Activated naive CD8-positive, alpha-beta T cell treated with anti-CD3 and anti-CD28 coated beads for 36 hours (primary cell): ENCODE measurements at regions not wholly inside any gene's neighbourhood (a gene's known extent, or its start where the extent isn't known, plus 50 kb on each side); places are given as distances from the start of the nearest gene placed in this dataset.
"Not testable (repeated sequence)": the region's sequence is repeated elsewhere in the genome, so short reads cannot be mapped to it uniquely, and the experiment has no call there.

ENCODE experiments used
- DNase-seq: peaks from one replicate; pipeline ENCODE4 v3.0.0; 2021
- H3K27ac Mint-ChIP-seq: one replicate; pipeline ENCODE4 v1.8.0; 2022; ENCODE audit warnings: mild to moderate bottlenecking, moderate library complexity, mixed read lengths
- H3K27me3 Mint-ChIP-seq: one replicate; pipeline ENCODE4 v1.8.0; 2022; ENCODE audit warnings: mild to moderate bottlenecking, mixed read lengths
- H3K36me3 Mint-ChIP-seq: one replicate; pipeline ENCODE4 v1.8.0; 2021; ENCODE audit warnings: mild to moderate bottlenecking, mixed read lengths
- H3K4me1 Mint-ChIP-seq: one replicate; pipeline ENCODE4 v1.8.0; 2021; ENCODE audit warnings: mixed read lengths
- H3K4me3 Mint-ChIP-seq: one replicate; pipeline ENCODE4 v1.8.0; 2022; ENCODE audit warnings: mild to moderate bottlenecking, moderate library complexity, mixed read lengths
- H3K9me3 Mint-ChIP-seq: one replicate; pipeline ENCODE4 v1.8.0; 2022; ENCODE audit warnings: mixed read lengths

DNA sequence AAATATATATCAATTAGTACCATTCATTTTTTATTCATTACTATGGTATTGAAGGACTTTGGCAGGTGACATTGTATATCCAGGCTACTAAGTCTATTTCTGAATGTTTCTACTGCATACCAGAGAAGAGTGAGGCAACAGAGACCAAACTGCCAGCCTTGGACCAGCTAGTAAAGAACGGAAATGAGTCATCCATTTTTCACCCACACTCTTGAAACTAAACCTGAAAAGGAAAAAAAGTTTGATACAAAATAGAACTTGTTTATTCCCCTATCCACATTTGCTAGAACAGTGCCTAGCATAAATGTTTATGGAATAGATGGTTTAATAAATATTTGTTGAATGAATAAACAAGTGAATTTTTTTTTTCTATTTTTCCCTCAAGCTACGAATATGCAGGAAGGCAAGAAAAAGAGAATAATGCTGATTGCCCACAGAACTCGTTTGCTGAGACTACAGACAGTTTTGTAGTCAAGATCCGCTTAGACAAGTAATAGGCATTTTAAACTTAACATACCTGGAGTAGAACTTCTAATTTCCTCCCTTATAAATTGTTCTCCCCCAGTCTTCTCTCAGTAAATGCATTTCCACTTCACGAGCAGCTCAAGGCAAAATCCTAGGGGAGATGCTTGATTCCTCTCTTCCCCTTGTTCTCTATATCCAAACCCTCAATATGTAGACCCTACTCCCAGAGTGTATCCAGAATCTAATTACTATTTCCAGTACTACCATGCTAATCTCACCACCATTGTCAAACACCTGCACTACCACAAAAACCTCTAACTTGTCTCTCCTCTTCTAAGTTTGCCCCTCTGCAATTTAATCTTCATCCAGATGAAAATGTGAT lies 146.2 kb upstream of the RASA1 start:
- Mint-ChIP-seq H3K27ac (peak overlapping the region; percentile 86), H3K27me3 (no peaks in the 10 kb centered on the region), H3K4me1 (peaks cover 60% of the 10 kb centered on the region), H3K4me3 (peak overlapping the region; percentile 51), H3K9me3 (no peaks in the 10 kb centered on the region), H3K36me3 (peaks cover 3% of the 10 kb centered on the region)
- peak; percentile 31 for DNase-seq

DNA sequence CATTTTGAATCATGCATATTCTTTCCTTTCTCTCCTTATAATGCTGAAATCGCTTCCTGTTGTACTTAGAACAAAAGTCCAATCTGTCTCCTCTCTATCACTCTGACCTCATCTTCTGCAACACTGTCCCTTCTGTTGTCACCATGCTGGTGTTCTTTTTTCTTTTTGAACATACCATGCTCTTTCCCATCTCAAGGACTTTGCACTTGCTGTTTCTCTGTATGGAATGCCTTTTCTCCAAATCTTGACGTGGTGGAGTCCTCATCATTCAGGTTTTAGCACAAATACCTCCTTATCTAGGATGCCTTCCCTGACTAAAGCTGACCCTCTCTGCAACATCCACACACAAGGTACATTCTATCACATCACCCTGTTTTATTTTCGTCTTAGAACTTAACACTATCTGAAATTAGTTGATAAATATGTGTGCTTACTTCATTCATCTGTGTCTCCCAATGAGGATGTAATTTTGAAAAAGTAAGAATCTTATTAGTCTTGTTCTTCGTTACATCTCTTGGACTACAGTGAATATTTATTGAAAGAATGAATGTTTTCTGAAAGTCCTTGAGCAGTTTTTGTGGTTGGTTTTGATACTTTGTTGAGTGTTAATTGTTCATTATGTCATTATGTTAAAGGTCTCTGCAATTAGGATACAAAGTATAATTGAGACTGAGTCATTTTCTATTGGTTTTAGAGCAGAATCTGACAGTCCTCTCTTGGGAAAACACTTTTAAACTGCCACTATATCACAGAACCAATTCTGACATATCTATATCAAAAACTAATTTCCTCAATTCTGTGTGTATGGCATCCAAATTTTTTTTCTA lies 145.3 kb upstream of the RASA1 start:
- peaks cover 61% of the 10 kb centered on the region for H3K4me1 Mint-ChIP-seq
- peak overlapping the region; percentile 51 for H3K4me3 Mint-ChIP-seq

DNA sequence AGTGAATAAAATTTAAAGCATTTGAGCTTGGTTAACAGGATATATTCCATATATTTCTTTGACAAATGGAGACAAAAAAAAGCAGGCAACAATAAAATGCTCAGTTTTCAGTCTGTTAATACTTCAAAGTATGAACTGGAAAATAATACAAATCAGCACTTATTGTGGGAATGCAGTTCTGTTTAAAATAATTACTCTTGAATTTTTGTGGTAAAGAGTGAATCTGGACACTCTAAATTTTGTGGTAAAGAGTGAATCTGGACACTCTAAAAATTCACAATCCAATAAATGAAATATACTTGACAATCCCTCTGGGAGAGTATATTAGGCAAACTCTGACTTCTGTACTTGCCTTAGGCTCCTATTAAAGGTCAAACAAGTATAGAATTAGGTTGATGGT lies 141.9 kb upstream of the RASA1 start:
- Mint-ChIP-seq H3K4me3 (no peak overlapping the region), H3K27me3 (no peaks in the 10 kb centered on the region), H3K27ac (no peak overlapping the region), H3K4me1 (peaks cover 55% of the 10 kb centered on the region), H3K9me3 (no peaks in the 10 kb centered on the region), H3K36me3 (peaks cover 2% of the 10 kb centered on the region)
- no peak for DNase-seq

More for the DNA sequence above, 145.3 kb upstream of the RASA1 start:
- DNase-seq: no peak
- H3K27me3 Mint-ChIP-seq: no peaks in the 10 kb centered on the region
- H3K27ac Mint-ChIP-seq: peak overlapping the region; percentile 86
- no peaks in the 10 kb centered on the region for H3K9me3 Mint-ChIP-seq
- H3K36me3 Mint-ChIP-seq: peaks cover 5% of the 10 kb centered on the region

DNA sequence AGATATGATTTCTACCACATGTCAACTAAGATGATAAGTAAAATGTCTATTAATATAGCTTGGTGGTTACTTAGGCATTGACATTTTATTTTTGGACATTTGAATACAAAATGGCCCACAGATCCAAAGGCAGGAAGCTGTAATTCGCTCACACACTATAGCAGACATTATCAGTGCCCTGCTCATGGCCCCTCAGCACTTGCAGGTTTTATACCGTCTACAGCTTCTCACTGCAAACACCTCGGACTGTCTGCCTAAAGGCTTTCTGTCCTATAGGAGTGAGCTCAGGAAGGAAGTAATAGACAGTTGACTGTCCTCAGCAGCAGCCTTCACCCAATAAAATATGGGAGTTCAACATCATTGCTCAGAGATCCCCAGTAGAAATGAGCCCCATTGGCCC lies 140.8 kb upstream of the RASA1 start:
- peaks cover 47% of the 10 kb centered on the region for H3K4me1 Mint-ChIP-seq
- peaks cover 2% of the 10 kb centered on the region for H3K36me3 Mint-ChIP-seq
- H3K4me3 Mint-ChIP-seq: no peak overlapping the region
- H3K9me3 Mint-ChIP-seq: no peaks in the 10 kb centered on the region
- peak overlapping the region; percentile 77 for H3K27ac Mint-ChIP-seq
- DNase-seq: no peak
- H3K27me3 Mint-ChIP-seq: no peaks in the 10 kb centered on the region

DNA sequence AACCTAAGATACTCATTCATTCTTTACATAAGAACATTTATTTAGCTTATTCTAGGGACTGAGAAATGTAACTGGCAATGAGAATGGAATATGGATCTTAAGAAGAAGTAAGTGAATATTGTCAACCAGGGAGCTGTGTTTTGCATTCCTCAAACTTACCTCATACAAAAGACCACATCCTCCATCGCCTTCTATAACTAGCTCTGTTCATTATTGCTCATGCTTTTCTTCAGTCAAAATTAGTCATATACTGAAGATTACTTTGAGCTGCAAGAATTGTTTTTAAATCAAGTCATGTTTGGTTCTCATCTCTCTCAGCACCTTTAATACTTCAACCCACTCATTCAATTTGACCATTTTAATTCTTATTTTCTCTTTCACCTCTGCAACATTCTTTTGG lies 140.3 kb upstream of the RASA1 start:
- Mint-ChIP-seq H3K4me1 (peaks cover 41% of the 10 kb centered on the region), H3K27ac (peak overlapping the region; percentile 77), H3K27me3 (no peaks in the 10 kb centered on the region), H3K9me3 (no peaks in the 10 kb centered on the region), H3K4me3 (peak overlapping the region; percentile 5), H3K36me3 (peaks cover 2% of the 10 kb centered on the region)
- no peak for DNase-seq

DNA sequence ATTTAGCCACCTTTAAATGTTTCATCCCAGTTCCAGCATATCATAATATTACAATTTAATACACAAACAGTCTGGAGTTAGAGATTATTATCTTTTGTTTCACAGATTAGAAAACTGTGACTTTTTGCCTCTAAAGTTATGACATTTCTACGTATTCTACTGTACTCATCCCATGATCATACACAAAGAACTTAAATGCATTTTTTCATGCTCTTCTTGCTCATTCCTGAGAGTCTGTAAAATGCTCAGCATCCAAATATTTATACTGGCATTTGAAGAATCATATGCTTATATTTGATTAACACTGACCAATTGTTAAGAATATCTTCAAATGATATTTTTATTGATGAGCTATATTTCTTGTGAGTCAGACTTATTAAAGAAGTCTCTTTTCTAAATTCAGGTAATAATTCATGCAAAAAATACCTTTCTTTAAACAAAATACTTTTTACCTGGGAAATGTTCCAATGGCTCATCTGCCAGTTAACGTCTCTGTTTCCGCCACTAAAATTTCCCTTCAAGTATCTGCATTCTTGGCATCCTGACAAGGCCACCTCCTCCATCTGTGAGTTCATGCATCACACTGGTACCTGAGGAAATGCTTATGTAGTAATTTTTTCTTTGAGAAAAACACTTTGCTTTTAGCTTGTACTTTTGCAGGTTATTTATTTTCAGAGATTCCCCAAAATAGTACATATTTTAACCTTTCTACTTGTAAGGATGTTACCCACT lies 139.6 kb upstream of the RASA1 start:
- Mint-ChIP-seq H3K9me3 (no peaks in the 10 kb centered on the region), H3K27ac (peak overlapping the region; percentile 77), H3K27me3 (no peaks in the 10 kb centered on the region), H3K36me3 (peaks cover 2% of the 10 kb centered on the region), H3K4me1 (peaks cover 34% of the 10 kb centered on the region), H3K4me3 (peak overlapping the region; percentile 18)
- DNase-seq: no peak

DNA sequence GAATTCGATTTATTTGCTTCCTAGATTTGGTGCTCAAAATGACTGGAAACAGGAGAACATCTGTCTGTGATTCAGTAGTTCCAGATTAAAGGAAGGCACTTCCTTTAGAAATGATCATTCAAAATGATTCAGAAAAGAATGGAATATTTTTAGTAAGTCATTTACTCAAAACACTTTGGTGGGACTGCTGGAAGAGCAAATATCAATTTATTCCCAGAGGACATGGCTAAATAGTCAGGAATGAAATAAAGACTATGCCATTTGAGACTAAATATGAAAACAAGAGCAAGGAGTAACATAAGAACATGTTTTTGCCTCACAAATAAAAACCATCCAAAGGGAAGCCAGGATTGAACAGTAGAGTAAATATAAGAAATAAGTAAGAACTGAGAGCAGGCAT lies 138.6 kb upstream of the RASA1 start:
- H3K4me3 Mint-ChIP-seq: no peak overlapping the region
- peak overlapping the region; percentile 10 for H3K27ac Mint-ChIP-seq
- H3K4me1 Mint-ChIP-seq: peaks cover 28% of the 10 kb centered on the region
- no peak for DNase-seq
- H3K36me3 Mint-ChIP-seq: peaks cover 2% of the 10 kb centered on the region
- no peaks in the 10 kb centered on the region for H3K9me3 Mint-ChIP-seq
- no peaks in the 10 kb centered on the region for H3K27me3 Mint-ChIP-seq

DNA sequence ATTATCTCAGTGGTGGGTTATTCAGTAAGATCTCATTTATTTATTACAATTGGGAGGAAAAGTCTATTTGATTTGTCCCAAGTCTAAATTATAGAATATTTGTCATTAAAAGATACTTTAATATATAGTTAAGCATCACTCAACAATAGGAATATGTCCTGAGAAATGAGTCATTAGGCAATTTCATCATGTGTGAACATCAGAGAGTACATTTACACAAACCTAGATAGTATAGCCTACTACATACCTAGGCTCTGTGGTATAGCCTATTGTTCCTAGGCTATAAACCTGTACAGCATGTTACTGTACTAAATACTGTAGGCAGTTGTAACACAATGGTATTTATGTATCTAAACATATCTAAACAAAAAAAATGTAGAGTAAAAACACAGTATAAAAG lies 135.0 kb upstream of the RASA1 start:
- H3K27ac Mint-ChIP-seq: no peak overlapping the region
- H3K36me3 Mint-ChIP-seq: no peaks in the 10 kb centered on the region
- H3K4me3 Mint-ChIP-seq: no peak overlapping the region
- no peaks in the 10 kb centered on the region for H3K9me3 Mint-ChIP-seq
- no peak for DNase-seq
- no peaks in the 10 kb centered on the region for H3K27me3 Mint-ChIP-seq
- H3K4me1 Mint-ChIP-seq: peaks cover 24% of the 10 kb centered on the region

DNA sequence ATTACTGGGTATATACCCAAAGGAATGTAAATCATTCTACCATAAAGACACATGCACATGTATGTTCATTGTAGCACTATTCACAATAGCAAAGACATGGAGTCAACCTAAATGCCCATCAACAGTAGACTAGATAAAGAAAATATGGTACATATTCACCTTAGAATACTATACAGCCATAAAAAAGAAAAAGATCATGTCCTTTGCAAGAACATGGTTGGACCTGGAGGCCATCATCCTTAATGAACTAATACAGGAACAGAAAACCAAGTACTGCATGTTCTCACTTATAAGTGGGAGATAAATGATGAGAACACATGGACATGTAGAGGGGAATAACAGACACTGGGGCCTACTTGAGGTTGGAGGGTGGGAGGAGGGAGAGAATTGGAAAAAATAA lies 133.2 kb upstream of the RASA1 start:
- H3K4me3 Mint-ChIP-seq, H3K27me3 Mint-ChIP-seq, H3K4me1 Mint-ChIP-seq, DNase-seq, H3K9me3 Mint-ChIP-seq, H3K36me3 Mint-ChIP-seq, H3K27ac Mint-ChIP-seq: not testable (repeated sequence)

DNA sequence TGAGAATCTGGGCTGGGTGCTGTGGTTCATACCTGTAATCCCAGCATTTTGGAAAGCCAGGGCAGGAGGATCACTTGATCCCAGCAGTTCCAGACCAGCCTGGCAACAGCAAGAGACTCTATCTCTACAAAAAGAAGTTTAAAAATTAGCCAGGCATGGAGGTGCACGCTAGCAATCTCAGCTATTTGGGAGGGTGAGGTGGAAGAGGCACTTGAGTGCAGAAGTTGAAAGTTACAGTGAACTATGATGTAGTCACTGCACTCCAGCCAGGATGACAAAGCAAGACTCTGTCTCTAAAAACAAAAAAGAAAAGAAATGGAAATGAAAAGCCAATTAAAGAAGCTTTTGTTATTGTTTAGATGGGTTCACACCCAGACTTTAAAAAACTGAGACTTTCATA lies 131.6 kb upstream of the RASA1 start:
- DNase-seq: no peak
- no peaks in the 10 kb centered on the region for H3K36me3 Mint-ChIP-seq
- H3K9me3 Mint-ChIP-seq: no peaks in the 10 kb centered on the region
- no peak overlapping the region for H3K4me3 Mint-ChIP-seq
- H3K4me1 Mint-ChIP-seq: peaks cover 9% of the 10 kb centered on the region
- no peak overlapping the region for H3K27ac Mint-ChIP-seq
- H3K27me3 Mint-ChIP-seq: no peaks in the 10 kb centered on the region

DNA sequence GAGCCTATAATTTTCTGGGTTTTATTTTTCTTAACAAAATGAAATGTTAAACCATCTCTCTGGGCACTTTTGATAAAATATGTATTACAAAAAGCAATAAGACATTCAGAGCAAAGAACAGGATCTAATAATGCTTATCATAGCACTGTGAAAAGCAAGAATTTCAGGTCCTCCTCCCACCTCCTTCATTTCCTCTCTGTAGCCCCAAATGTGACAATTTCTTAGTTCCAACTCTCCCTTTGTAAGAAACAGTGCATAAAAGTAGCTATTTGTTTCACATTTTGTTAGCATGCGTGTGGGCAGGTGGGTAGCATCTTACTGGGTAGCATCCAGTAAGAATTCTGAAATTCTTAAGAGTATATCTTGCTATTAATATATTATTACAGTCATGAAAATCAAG lies 130.9 kb upstream of the RASA1 start:
- Mint-ChIP-seq H3K36me3 (no peaks in the 10 kb centered on the region), H3K4me1 (peaks cover 9% of the 10 kb centered on the region), H3K27ac (no peak overlapping the region), H3K9me3 (no peaks in the 10 kb centered on the region), H3K4me3 (no peak overlapping the region), H3K27me3 (no peaks in the 10 kb centered on the region)
- no peak for DNase-seq

DNA sequence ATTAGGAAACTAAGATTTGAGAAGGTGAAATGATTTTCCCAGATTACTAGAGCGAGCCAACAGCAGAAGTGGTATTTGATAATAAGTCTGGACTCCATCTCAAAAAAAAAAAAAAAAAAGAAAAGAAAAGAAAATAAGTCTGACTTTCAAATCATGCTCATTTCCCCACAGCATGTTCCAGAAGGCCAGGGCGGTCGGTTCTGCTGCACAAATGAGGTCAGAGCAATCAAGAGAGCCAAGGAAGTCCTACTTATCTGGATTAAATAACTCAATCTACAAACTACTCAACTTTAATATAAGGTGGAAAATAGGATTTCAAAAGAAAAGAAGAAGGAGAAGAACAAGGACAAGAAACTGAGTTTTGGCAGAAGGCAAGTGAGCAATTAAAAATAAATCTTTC lies 130.4 kb upstream of the RASA1 start:
- no peak for DNase-seq
- Mint-ChIP-seq H3K36me3 (no peaks in the 10 kb centered on the region), H3K27ac (no peak overlapping the region), H3K9me3 (no peaks in the 10 kb centered on the region), H3K27me3 (no peaks in the 10 kb centered on the region), H3K4me1 (peaks cover 9% of the 10 kb centered on the region), H3K4me3 (no peak overlapping the region)

DNA sequence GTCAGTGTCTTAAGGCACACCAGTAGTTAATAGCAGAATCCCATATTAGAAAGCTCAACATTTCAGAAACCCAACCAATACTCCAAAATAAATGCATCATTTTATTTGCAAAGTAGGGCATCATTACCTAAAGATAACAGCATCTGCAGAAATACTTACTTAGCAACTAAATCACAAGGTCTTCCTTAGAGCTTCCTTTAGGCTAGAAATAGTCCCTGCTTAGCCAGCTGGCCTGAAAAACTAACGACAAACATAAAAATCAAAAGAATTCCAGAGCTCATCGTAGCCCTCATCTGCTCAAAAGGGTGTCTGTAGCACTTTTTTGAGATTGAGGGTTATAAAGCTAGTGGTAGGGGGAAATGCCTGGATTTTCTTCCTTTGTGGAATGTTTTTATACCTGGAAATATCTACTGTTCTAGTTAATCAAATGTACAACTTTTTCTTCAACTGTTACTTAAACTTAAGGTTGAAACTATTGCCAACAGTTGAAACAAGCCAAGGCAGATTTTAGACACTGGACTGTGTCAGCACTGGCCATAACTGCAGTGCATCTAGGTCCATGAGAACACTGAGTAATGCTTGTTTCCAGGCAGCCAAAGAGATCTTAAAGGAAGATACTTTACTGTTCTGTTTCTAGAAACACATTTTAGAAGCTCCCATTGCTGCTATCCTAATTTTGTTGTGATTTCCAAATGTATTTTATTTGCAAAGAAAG lies 129.4 kb upstream of the RASA1 start:
- DNase-seq: no peak
- Mint-ChIP-seq H3K36me3 (no peaks in the 10 kb centered on the region), H3K4me3 (no peak overlapping the region), H3K27me3 (no peaks in the 10 kb centered on the region), H3K4me1 (peaks cover 9% of the 10 kb centered on the region), H3K9me3 (no peaks in the 10 kb centered on the region), H3K27ac (no peak overlapping the region)

DNA sequence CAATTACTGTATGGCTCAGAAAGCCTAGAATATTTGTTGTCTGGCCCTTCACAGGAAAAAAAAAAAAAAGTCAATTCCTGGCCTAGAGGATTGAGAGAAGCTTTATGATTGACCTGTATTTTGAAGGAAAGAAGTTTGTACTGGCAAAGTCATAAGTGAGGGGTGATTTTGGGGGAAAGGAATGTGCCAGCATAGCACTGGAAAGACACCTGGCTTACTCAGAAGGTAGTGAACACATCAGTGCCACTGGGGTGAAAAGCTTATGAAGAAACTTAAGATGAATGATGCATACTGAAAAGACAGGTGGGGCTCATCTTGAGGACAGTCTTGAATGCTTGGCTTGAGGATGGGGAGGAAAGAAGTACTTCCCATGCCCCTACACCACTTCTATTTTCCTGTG lies 127.9 kb upstream of the RASA1 start:
- Mint-ChIP-seq H3K4me3 (no peak overlapping the region), H3K9me3 (no peaks in the 10 kb centered on the region), H3K27ac (no peak overlapping the region), H3K36me3 (no peaks in the 10 kb centered on the region), H3K4me1 (peaks cover 9% of the 10 kb centered on the region), H3K27me3 (no peaks in the 10 kb centered on the region)
- no peak for DNase-seq

DNA sequence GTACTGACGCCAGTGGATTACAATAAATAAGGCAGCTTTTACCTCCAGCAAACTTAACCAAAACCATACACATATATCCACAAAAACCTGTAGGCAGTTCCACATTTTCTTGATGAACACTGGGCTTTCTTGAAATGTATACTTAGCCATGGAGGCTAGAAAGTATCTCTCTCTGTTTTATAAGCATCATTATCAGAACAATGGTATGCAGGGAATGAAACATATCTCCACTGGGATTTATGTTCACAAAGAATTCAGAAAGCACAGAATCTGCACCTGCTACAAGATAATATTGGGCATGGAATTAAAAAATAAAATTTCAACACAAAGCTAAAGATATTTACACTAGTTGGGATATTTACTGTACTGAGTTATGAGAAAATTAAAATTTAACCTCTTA lies 126.1 kb upstream of the RASA1 start:
- H3K9me3 Mint-ChIP-seq: peaks cover 9% of the 10 kb centered on the region
- H3K27me3 Mint-ChIP-seq: no peaks in the 10 kb centered on the region
- DNase-seq: no peak
- no peak overlapping the region for H3K4me3 Mint-ChIP-seq
- H3K36me3 Mint-ChIP-seq: no peaks in the 10 kb centered on the region
- H3K27ac Mint-ChIP-seq: no peak overlapping the region
- H3K4me1 Mint-ChIP-seq: peaks cover 3% of the 10 kb centered on the region
